ENCODE measurements at regions not wholly inside any gene's neighbourhood (a gene's known extent, or its start where the extent isn't known, plus 50 kb on each side); places are given as distances from the start of the nearest gene placed in this dataset.

- H3K9ac ChIP-seq (ENCODE audit: control insufficient read depth, extremely low read depth, insufficient read depth, low read length): no peak overlapping the region
- no peaks in the 10 kb centered on the region for H3K4me1 ChIP-seq (ENCODE audit: control insufficient read depth, extremely low read depth, insufficient read depth, low read length)
- H3K4me2 ChIP-seq (ENCODE audit: control insufficient read depth, extremely low read depth, insufficient read depth, low read depth, low read length): no peak overlapping the region
- no peaks in the 10 kb centered on the region for H3K9me3 ChIP-seq (ENCODE audit: control insufficient read depth, low read depth, low read length)
- H3K4me3 ChIP-seq (ENCODE audit: control insufficient read depth in 2 of 3, extremely low read depth in 1 of 3, insufficient read depth in 2 of 3, low read depth in 1 of 3, low read length in 3 of 3): no peak overlapping the region
- H3K27ac ChIP-seq (ENCODE audit: control insufficient read depth, insufficient read depth, low read length): no peak overlapping the region
- no peaks in the 10 kb centered on the region for H3K79me2 ChIP-seq (ENCODE audit: control insufficient read depth, insufficient read depth, low read length)
- no peaks in the 10 kb centered on the region for H3K36me3 ChIP-seq (ENCODE audit: control insufficient read depth in 2 of 2, extremely low read depth in 1 of 2, insufficient read depth in 2 of 2, low read length in 2 of 2)
- FAIRE-seq: no peak
- H4K20me1 ChIP-seq (ENCODE audit: control insufficient read depth, extremely low read depth, insufficient read depth, low read length): no peaks in the 10 kb centered on the region
- DNase-seq (ENCODE audit: low read depth, low spot score): no peak
- TF ChIP-seq EZH2 (IDR thresholded peaks at IDR 0.05; ENCODE audit: low read length) (no peak), CTCF (optimal IDR thresholded peaks at IDR 0.05 in 1 of 3, IDR thresholded peaks at IDR 0.05 in 1 of 3, conservative IDR thresholded peaks at IDR 0.05 in 1 of 3; ENCODE audit: extremely low read depth in 1 of 3, insufficient read depth in 2 of 3, low read length in 3 of 3) (no peak)
- no peak overlapping the region for H2AFZ ChIP-seq (ENCODE audit: control insufficient read depth, low read length)
- dilution Hi-C loops (cut with MboI; ENCODE audit: extremely low pct_ligation_motif_present, low sequenced_read_pairs): no loop called here
- no peaks in the 10 kb centered on the region for H3K9me1 ChIP-seq (ENCODE audit: control insufficient read depth, extremely low read depth, insufficient read depth, low read length)
- H3K27me3 ChIP-seq (ENCODE audit: control insufficient read depth, extremely low read depth, insufficient read depth, low read length): no peaks in the 10 kb centered on the region
Observed at GRCh38 chr5:14081791-14082190, 61.4 kb upstream of the TRIO start.

DNA sequence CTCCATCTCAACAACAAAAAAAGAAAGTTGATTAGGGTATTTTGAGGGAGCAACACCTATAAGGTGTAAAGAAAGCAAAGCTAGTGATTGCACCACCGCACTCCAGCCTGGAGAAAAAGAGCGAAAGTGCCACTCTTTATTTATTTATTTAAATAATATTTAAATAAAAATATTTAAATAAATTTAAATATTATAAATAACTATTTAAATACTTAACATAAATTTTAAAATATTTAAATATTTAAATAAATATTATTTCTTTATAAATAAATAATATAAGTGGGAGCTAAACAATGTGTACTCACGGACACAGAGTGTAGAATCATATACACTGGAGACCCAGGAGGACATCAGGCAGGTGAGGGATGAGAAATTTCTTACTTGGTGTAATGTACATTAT, 64.4 kb upstream of the TRIO start:
- no peak for TF ChIP-seq CTCF (optimal IDR thresholded peaks at IDR 0.05 in 1 of 3, IDR thresholded peaks at IDR 0.05 in 1 of 3, conservative IDR thresholded peaks at IDR 0.05 in 1 of 3; ENCODE audit: extremely low read depth in 1 of 3, insufficient read depth in 2 of 3, low read length in 3 of 3)
- no peak for TF ChIP-seq EZH2 (IDR thresholded peaks at IDR 0.05; ENCODE audit: low read length)
- H3K9me1 ChIP-seq (ENCODE audit: control insufficient read depth, extremely low read depth, insufficient read depth, low read length): no peaks in the 10 kb centered on the region
- dilution Hi-C loops (cut with MboI; ENCODE audit: extremely low pct_ligation_motif_present, low sequenced_read_pairs): no loop called here
- DNase-seq (ENCODE audit: low read depth, low spot score) (no peak), FAIRE-seq (no peak)
- H3K79me2 ChIP-seq (ENCODE audit: control insufficient read depth, insufficient read depth, low read length): no peaks in the 10 kb centered on the region
- no peaks in the 10 kb centered on the region for H3K36me3 ChIP-seq (ENCODE audit: control insufficient read depth in 2 of 2, extremely low read depth in 1 of 2, insufficient read depth in 2 of 2, low read length in 2 of 2)
- no peak overlapping the region for H2AFZ ChIP-seq (ENCODE audit: control insufficient read depth, low read length)
- H3K4me2 ChIP-seq (ENCODE audit: control insufficient read depth, extremely low read depth, insufficient read depth, low read depth, low read length): no peak overlapping the region
- no peaks in the 10 kb centered on the region for H3K9me3 ChIP-seq (ENCODE audit: control insufficient read depth, low read depth, low read length)
- H3K4me1 ChIP-seq (ENCODE audit: control insufficient read depth, extremely low read depth, insufficient read depth, low read length): no peaks in the 10 kb centered on the region
- H3K27ac ChIP-seq (ENCODE audit: control insufficient read depth, insufficient read depth, low read length): no peak overlapping the region
- no peak overlapping the region for H3K9ac ChIP-seq (ENCODE audit: control insufficient read depth, extremely low read depth, insufficient read depth, low read length)
- no peak overlapping the region for H3K4me3 ChIP-seq (ENCODE audit: control insufficient read depth in 2 of 3, extremely low read depth in 1 of 3, insufficient read depth in 2 of 3, low read depth in 1 of 3, low read length in 3 of 3)
- no peaks in the 10 kb centered on the region for H3K27me3 ChIP-seq (ENCODE audit: control insufficient read depth, extremely low read depth, insufficient read depth, low read length)
- no peaks in the 10 kb centered on the region for H4K20me1 ChIP-seq (ENCODE audit: control insufficient read depth, extremely low read depth, insufficient read depth, low read length)
